NCI-H1417 (cell line): ENCODE measurements at regions not wholly inside any gene's neighbourhood (a gene's known extent, or its start where the extent isn't known, plus 50 kb on each side); places are given as distances from the start of the nearest gene placed in this dataset.
"Not testable (repeated sequence)": the region's sequence is repeated elsewhere in the genome, so short reads cannot be mapped to it uniquely, and the experiment has no call there.

Source experiments
- DNase-seq, 3 experiments: peaks; one replicate each; lab custom pipeline; 2025; lab: John Stamatoyannopoulos, UW

DNA sequence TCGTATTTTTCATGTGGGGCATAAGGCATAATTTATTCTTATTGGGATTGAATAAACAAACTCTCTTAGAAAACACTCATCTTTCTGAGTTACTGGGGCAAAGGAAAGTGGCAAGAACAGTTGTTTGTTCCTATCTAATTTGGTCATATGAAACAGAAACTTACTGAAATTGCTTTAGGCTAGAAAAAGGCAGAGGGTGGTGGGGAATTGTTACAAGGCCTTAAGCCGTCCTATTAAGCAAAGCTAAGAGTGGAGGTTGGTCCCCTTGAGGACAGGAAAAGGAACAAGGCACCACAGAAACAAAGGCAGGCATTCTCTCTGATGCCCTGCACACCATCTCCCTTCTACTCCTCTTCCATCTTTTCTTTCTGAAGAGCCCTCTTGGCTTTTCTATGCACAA lies 830.9 kb downstream of the EDEM1 start:
- DNase-seq, result no peak

DNA sequence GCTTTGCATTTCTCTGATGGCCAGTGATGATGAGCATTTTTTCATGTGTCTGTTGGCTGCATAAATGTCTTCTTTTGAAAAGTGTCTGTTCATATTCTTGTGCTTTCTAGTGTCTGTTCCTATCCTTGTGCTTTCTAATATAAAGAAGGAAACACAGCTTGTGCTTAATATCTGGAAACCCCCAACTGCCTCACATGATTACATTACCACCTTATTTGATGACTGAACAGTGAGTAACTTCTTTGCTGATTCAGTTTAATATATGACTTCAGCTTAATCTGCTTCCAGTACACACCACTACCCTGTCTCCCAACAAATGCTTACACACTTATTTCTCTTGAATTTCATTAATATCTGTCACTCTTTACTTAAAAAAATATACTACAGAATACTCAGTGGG lies 835.1 kb downstream of the EDEM1 start:
- no peak for DNase-seq

DNA sequence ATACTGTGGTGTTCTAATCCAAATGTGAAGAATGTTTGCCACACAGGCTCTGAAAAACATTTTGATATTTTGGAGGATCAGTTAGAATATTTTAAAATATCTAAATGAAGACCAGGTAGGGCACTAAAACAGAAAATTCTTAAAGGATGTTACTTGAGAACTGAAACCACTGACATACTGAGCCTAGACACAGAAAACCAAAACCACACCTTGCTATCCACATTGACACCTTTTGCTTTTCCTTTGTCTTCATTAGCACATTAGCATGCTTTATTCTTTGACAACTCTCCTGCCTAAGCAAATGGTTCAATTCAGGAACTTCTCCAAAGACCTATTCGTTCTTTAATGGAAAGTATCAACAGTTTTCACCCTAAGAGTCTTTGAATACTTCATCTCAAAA lies 835.9 kb upstream of the GRM7 start:
- DNase-seq, result no peak

DNA sequence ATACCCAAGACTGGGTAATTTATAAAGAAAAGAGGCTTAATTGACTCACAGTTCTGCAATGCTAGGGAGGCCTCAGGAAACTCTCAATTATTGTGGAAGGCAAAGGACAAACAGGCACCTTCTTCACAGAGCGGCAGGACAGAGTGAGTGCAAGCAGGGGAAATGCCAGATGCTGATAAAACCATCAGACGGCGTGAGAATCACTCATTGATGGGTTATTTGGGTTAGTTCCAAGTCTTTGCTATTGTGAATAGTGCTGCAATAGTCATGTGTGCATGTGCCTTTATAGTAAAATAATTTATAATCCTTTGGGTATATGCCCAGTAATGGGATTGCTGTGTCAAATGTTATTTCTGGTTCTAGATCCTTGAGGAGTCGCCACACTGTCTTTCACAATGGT lies 830.3 kb upstream of the GRM7 start:
- DNase-seq, result not testable (repeated sequence)

DNA sequence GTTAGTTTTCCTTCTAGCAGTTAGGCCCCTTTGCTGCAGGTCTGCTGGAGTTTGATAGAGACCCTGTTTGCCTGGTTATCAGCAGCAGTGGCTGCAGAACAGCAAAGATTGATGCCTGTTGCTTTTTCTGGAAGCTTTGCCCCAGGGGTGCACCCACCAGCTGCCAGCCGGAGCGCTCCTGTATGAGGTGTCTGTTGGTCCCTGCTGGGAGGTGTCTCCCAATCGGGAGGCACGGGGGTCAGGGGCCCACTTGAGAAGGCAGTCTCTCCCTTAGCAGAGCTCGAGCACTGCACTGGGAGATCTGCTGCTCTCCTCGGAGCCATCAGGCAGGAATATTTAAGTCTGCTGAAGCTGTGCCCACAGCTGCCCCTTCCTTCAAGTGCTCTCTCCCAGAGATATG lies 825.3 kb upstream of the GRM7 start:
- DNase-seq, result no peak

DNA sequence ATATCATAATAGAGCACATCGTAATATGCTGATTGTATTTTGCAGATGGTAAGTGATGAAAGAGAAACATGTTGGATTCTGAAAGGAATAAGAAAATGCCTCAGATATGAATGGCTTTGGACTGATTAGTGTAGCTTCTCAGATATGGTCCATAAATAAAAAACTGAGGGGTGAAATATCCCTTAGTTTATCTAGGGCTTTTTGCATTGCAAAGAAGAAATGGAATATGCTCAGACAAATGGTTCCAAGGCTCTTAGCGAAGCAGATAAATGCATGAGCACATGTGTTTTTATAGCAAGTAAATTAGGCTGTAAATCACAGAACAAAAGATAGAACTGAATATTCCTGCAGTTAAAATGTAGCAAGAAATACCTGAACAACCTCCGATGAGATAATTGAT lies 820.9 kb upstream of the GRM7 start:
- peak in 1 of 3 experiments; percentile 4 for DNase-seq

DNA sequence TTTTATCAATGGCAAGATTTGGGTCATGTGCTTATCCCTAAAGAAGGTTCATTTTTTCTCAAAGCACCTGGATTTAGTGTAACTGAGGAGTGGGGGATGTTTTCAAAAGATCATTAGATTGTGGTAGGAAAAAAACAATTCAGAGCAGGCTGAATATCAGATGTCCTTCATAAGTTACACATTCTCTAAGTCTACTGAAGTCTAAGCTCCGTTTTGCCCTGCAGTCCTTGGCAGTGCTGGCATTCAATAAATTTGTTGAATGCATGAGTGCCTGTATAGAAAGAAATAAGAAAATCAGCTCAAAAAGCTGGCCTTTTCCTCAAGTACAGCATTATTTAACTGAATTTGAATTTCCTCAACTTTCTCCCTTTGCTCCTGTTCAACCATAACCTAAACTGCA lies 819.0 kb upstream of the GRM7 start:
- no peak for DNase-seq

DNA sequence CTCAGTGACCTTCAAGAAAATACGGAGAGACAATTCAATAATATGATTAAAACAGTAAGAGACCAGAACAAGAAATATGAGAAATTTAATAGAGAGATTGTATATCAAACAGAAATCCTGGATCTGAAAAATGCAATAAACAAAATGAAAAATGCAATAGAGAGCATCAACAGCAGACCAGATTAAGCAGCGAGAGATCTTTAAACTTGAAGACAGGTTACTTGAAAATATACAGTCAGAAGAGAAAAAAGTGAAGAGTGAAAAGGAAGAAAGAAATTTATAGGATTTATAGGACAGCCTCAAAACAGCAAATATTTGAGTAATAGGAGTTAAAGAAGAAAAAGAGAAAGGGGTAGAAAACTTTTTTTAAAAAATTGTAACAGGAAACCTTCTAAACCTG lies 813.9 kb upstream of the GRM7 start:
- no peak for DNase-seq

DNA sequence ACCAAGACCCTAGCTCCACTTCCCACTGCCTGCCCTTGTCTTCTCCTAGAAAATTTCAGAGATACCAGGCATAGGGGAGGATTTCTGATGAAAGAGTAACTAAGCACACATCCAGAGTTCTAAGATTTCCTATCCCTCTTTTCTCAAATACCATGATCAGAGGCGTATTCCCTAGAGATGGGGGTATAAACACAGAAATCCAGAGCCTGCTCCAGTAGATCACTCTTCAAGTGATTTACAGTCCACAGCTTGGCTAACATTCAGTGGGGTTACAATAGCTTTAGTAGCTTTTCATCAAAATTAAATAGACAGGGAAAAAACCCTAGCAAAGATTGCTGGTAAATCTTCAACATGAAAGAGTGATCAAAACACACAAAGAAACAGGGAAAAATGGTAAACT lies 800.7 kb upstream of the GRM7 start:
- no peak for DNase-seq

DNA sequence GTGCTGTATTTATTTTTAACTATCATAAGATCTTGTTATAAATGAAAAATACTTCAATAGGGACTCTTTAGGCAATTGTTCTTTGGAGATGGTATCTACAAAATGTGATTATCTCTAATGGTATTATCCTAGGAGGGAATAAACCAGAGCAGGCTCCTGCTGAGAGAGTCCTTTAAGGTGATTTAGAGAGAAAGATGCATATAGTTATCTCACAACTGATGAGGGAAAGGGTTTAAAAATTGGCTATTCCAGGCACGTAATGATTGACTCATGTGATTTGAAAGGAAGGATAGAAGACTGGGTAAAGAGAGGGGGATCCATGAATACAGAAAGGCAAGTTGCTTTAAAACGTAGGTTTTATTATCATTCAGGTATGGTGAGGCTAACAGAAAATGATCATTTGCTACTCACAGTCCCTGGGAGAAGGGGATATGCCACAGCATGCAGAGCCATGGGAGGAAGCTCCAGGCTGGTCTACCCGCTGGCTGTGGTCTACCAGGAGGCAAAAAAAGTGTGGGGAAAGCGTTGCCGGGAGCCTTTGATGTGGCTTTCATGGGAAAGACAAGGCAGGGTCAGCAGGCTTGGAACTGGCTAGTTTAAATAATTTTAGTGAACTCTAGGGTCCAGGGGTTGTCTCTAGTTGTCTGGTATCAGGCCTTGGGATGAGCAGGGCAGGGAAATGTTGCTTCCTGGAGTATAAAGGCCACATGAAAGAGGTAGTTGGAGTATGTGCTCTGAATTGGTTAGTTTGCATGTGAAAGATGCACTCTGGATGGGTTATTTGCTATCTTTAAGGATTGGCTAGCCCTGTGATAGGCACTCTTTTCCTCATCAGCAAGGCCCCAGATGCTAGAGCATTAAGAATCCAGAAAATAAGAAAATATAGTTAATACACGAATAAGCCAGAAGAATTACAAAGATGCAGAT lies 798.4 kb upstream of the GRM7 start:
- no peak for DNase-seq

DNA sequence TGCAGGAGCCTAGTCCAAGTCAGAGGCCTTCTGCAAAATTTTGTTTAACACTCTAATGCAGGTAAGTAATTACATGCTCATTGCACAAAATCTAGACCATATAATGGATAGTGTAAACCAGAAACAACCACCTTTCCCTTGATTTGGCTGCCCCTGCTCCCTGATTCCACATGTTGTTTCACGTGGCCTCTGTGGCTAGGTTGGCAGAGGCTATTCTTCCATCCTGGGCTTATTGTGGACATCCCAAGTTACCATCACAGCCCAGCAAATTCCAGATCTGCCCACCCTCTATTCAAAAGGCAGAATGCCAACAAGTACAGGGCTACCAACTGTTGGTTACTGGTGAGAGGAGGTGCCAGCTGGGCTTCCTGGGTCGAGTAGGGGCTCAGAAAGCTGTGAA lies 794.5 kb upstream of the GRM7 start:
- DNase-seq, result no peak

DNA sequence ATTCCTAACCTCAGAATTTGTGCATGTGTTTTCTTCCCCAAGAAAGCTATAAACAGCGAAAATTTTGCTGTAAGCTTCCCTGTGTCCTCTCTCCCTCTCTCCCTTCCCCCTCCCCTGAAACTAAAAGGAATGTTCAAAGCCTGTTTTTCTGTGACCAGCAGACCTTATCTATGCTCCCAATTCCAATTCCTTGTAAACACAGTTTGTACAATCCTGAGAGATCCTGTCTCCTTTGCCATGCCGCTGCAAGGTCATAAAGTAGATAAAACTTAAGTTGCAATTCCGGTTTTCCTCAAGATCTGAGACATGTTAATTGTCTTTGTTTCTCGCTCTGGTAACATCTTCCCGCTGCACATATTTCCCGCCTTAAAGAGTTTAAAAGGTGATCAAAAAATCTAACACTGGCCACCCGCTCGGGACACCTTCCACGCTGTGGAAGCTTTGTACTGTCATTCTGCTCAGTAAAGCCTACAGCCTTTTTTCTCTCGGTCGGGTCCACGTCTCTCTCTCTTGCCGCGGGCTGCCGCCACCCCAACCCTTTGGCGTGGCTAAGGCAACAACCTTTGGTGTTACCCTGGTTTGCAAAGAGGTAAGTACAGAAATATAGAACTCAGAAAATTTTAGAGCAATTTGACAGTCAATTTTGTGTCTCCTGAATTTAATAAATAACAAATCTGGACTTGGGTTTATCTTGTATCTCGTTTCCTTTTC lies 793.9 kb upstream of the GRM7 start:
- DNase-seq, result not testable (repeated sequence)

DNA sequence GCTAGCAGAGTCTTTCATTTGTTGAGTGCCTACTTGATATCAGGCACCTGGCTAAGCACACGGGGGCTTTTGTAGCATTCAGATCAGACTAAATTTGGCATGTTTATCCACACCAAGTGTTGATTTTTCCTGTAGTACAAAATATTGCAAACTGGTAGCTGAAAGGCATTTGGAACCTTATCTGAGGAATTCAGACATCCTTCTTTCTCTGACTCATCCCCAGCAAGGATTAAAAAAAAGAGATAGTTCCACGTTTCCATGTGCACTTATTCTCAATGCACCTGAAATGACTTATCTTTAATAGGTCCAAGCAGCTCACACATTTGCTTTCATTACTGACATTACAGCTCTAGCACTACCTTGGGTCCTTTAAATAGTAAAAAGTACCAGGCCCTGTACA lies 786.0 kb upstream of the GRM7 start:
- no peak for DNase-seq

DNA sequence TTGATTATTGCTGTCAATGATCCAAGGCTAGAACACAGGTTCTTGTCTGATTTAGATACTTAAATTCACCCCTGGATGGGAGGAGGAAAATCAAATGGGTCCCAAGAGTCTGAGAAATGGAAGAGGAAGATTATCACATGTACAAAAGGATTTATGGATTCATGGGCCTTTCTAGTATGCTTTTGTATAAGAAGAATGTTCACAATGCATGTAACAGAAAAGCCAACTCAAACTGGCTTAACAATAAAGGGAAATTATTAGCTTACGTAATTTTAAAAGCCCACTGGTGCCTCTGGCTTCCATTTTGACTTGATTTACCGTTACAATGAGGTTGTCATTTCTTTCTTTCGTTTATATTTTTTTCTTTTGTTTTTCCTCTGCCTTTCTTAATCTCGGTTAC lies 782.5 kb upstream of the GRM7 start:
- no peak for DNase-seq

DNA sequence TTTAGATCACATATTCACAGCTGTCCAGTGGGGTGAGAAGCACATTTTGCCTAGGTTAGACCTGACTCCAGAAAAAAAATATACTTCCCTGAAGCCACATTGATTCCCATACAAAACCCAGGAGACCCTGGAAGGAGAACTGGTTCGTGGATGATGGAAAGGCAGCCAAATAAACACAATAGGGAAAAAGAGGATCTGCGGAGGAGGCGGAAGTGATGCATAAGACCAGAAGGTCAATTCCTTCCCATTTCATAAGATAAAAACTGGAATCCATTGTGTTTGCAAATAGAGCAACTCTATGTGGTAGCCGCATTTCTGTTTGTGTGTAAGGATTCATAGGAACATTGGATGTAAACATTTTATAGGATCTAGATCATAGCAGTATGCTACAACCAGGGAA lies 781.9 kb upstream of the GRM7 start:
- DNase-seq, result no peak

DNA sequence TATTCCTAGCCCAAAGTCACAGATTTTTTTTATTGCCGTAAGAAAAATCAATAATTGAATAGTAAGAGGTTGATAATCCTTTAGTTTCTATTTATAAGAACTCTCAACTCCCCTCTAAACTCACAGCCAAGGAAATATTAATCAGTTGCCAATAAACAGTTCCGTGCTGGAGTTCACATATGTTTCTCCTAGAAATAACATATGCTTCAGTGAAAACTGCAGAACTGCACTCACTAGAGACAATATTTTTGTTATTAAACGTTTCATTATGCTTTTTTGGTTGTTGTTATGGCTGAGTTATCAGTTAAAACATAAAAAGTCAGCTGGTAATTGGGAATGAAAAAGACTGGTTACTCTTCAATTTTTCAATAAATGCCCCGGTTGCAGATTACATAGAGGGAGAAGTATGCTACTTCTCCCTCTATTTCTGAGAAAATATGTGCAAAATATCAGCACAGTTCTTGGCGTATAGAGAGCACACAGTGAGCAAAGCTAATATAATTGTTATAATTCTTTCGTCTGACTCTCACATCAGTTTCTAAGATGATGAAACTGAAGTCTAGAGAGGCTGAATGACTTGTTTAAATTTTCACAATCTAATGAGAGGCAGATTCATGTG lies 781.2 kb upstream of the GRM7 start:
- no peak for DNase-seq

DNA sequence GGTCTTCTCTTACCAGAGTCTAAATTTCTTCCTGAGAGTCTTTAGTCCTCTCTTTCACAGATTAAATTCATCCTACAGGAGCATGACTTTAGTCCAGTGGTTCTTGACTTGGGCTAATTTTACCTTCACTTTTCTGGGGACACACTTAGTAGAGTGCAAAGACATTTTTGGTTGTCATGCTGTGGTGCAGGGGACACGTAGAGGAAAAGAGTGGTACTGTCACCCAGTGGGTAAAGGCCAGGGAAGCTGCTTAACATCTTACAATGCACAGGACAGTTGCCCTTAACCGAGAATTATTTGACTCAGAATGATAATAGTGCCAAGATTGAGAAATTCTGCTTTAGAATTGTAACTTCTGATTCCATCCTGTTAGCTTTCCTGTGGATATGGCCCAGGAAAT lies 772.5 kb upstream of the GRM7 start:
- no peak for DNase-seq

DNA sequence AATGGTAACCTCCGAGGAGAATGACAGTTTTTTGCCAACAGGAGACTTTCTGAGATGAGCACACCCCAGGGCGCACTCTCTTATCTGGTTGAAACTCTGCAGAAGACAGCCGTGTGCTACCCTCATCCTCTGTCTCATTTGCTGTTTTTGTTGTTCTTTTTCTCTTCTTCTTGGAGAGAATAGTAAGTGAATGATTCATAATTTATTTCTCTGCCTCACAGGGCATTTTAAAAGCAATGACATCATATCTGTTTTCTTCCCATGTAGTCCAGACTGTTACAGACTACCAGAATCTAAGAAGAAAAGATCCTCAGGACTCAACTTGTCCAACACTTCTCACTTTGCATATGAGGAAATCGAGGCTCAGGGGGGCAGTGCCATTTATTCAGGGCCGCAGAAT lies 771.1 kb upstream of the GRM7 start:
- DNase-seq, result no peak

DNA sequence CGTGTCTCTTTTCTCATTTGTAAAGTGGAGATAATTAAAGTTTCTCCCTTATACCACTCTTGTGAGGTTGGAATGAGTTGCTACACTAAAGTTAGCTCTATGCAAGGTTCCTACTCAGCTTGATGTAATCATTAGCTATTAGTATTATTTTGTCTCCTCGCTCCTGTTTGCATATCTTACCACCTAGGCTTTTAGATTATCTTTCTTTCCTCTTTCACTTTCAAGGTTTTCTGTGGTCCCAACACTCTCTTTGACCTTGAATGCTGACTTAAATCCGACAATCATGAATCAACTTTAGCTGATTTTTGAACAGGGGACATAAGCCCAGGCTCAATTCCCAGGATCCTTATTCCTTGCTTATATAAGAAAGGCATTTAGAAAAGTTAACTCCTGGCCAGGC lies 769.7 kb upstream of the GRM7 start:
- DNase-seq, result no peak

DNA sequence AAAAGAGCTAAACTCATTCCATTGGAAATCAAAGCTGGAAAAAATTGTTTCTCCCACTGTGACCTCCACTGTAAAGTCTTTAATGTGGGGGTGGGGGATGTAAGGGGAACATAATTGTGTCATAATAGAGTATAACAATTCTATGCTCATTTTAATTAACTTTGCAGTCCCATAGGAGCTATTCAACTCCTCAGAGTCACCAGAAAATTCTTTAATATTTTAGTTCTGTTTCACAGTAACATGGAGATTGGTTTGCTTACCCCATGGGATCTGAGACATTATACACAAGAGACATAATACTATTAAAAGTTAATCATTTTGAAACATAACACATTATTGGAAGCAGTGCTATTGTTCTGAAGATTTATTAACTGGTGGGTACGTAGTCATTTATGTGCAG lies 765.9 kb upstream of the GRM7 start:
- DNase-seq, result no peak

DNA sequence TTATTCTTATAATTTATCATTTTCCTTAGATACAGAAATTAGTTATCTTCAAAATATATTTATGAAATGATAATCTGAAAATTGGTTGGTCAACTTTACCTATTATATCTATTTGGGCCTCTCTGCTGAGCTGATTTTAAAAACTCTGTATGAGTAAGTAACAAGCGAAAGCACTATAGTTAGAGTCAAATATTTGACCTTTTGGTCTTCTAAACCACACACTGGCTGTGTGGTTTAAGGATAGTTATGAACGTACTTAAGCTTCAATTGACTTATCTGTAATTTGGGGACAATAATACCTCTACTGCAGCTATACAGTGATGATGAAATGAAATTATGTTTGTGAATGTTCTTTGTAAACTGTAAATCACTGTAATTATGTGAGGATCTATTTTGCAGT lies 763.9 kb upstream of the GRM7 start:
- DNase-seq, result no peak

DNA sequence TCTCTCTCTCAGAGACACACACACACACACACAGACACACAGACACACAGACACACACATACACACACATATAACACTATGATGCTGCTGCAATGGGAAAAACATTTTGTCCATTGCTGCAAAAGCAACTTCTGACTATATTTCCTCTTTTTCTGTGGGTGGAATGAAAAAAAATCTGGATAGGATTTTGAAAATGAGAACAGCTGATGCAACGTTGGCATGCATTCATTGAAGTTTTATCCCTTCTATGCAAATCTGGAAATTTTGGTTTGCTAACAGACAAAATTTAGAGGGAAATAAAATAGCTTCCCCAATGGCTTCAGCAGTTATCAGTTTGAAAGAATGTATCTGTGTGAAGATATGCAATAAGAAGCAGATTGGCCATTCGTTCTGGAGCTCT lies 763.4 kb upstream of the GRM7 start:
- DNase-seq, result no peak

DNA sequence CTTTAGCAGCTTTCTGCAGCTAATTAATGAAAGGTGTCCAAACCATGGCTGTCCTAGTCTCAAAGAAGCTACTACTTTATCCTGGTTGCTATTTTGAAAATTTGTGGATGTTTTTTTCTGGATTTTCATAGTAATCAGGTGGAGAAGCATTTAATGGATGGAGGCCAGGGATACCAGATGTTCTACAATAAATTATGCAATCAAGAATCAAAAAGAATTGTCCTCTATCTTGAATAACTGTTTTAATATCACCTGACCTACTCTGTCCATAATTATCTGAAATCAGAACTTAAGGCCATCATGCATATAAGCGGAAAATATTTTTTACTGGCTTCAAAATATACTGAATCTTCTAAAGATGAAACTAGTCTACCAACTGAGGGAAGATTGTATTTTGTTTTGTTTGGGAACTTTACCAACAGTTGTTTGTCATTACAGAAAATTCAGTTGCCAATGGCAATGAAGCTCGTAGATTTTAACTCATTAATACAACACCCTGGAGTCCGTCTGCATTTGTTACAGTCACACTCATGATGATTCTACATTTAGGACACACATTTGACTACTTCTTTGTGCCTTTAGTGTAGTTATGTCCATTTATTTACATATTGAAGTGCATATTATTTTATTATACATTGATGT lies 762.3 kb upstream of the GRM7 start:
- DNase-seq, result no peak
